ENCODE measurements at regions not wholly inside any gene's neighbourhood (a gene's known extent, or its start where the extent isn't known, plus 50 kb on each side); places are given as distances from the start of the nearest gene placed in this dataset.

GRCh38 chrX:8288590-8288989, 117.5 kb upstream of the VCX2 start:
- no peak overlapping the region for H3K4me3 ChIP-seq
- no peak for DNase-seq (ENCODE audit: low spot score in 2 of 2)
- in situ Hi-C loops (cut with MboI; ENCODE audit: low sequenced_read_pairs), result no loop called here

GRCh38 chrX:8289523-8289922, 118.5 kb upstream of the VCX2 start:
- DNase-seq (ENCODE audit: low spot score in 2 of 2), result no peak
- Histone ChIP-seq H3K9me3 (no peaks in the 10 kb centered on the region), H3K36me3 (replicated peaks) (no peaks in the 10 kb centered on the region), H3K27me3 (ENCODE audit: low read depth) (no peaks in the 10 kb centered on the region), H3K4me3 (no peak overlapping the region), H3K4me1 (no peaks in the 10 kb centered on the region)
- in situ Hi-C loops (cut with MboI; ENCODE audit: low sequenced_read_pairs), result no loop called here

More at GRCh38 chrX:8288590-8288989, 117.5 kb upstream of the VCX2 start:
- Histone ChIP-seq H3K9me3 (no peaks in the 10 kb centered on the region), H3K4me1 (no peaks in the 10 kb centered on the region), H3K36me3 (replicated peaks) (no peaks in the 10 kb centered on the region), H3K27me3 (ENCODE audit: low read depth) (no peaks in the 10 kb centered on the region)

GRCh38 chrX:8297766-8298165, 126.7 kb upstream of the VCX2 start:
- Histone ChIP-seq H3K4me1 (no peaks in the 10 kb centered on the region), H3K9me3 (no peaks in the 10 kb centered on the region), H3K36me3 (replicated peaks) (no peaks in the 10 kb centered on the region), H3K27me3 (ENCODE audit: low read depth) (no peaks in the 10 kb centered on the region), H3K4me3 (no peak overlapping the region)
- in situ Hi-C loops (cut with MboI; ENCODE audit: low sequenced_read_pairs), result no loop called here
- DNase-seq (ENCODE audit: low spot score in 2 of 2), result no peak

- in situ Hi-C loops (cut with MboI; ENCODE audit: low sequenced_read_pairs), result no loop called here
- Histone ChIP-seq H3K9me3 (no peaks in the 10 kb centered on the region), H3K4me3 (no peak overlapping the region), H3K27me3 (ENCODE audit: low read depth) (no peaks in the 10 kb centered on the region), H3K4me1 (no peaks in the 10 kb centered on the region), H3K36me3 (replicated peaks) (no peaks in the 10 kb centered on the region)
- DNase-seq (ENCODE audit: low spot score in 2 of 2), result no peak
Observed at GRCh38 chrX:8304668-8305067, 133.6 kb upstream of the VCX2 start.

- no peaks in the 10 kb centered on the region for H3K4me1 ChIP-seq
- H3K4me3 ChIP-seq, result no peak overlapping the region
- no peaks in the 10 kb centered on the region for H3K9me3 ChIP-seq
- no peaks in the 10 kb centered on the region for H3K36me3 ChIP-seq (replicated peaks)
- H3K27me3 ChIP-seq (ENCODE audit: low read depth), result no peaks in the 10 kb centered on the region
- in situ Hi-C loops (cut with MboI; ENCODE audit: low sequenced_read_pairs), result no loop called here
- DNase-seq (ENCODE audit: low spot score in 2 of 2), result no peak
Observed at GRCh38 chrX:8305350-8305749, 134.3 kb upstream of the VCX2 start.

- in situ Hi-C loops (cut with MboI; ENCODE audit: low sequenced_read_pairs), result no loop called here
Observed at GRCh38 chrX:8306291-8306925, 135.3 kb upstream of the VCX2 start.

GRCh38 chrX:8310409-8310808, 139.3 kb upstream of the VCX2 start:
- H3K36me3 ChIP-seq (replicated peaks), result no peaks in the 10 kb centered on the region
- DNase-seq (ENCODE audit: low spot score in 2 of 2), result no peak
- no peak overlapping the region for H3K4me3 ChIP-seq
- in situ Hi-C loops (cut with MboI; ENCODE audit: low sequenced_read_pairs), result no loop called here
- no peaks in the 10 kb centered on the region for H3K27me3 ChIP-seq (ENCODE audit: low read depth)
- H3K4me1 ChIP-seq, result no peaks in the 10 kb centered on the region
- no peaks in the 10 kb centered on the region for H3K9me3 ChIP-seq

More at GRCh38 chrX:8306291-8306925, 135.3 kb upstream of the VCX2 start:
- H3K27me3 ChIP-seq (ENCODE audit: low read depth), result no peaks in the 10 kb centered on the region
- no peaks in the 10 kb centered on the region for H3K9me3 ChIP-seq
- H3K4me1 ChIP-seq, result no peaks in the 10 kb centered on the region
- no peaks in the 10 kb centered on the region for H3K36me3 ChIP-seq (replicated peaks)
- DNase-seq (ENCODE audit: low spot score in 2 of 2), result no peak
- H3K4me3 ChIP-seq, result no peak overlapping the region

- Histone ChIP-seq H3K36me3 (replicated peaks) (no peaks in the 10 kb centered on the region), H3K9me3 (no peaks in the 10 kb centered on the region), H3K4me1 (no peaks in the 10 kb centered on the region), H3K27me3 (ENCODE audit: low read depth) (no peaks in the 10 kb centered on the region), H3K4me3 (no peak overlapping the region)
- no peak for DNase-seq (ENCODE audit: low spot score in 2 of 2)
- in situ Hi-C loops (cut with MboI; ENCODE audit: low sequenced_read_pairs), result no loop called here
Observed at GRCh38 chrX:8313844-8314243, 142.8 kb upstream of the VCX2 start.

GRCh38 chrX:8314881-8315280, 143.8 kb upstream of the VCX2 start:
- no peaks in the 10 kb centered on the region for H3K27me3 ChIP-seq (ENCODE audit: low read depth)
- no peak for DNase-seq (ENCODE audit: low spot score in 2 of 2)
- H3K4me3 ChIP-seq, result no peak overlapping the region
- H3K4me1 ChIP-seq, result no peaks in the 10 kb centered on the region
- no peaks in the 10 kb centered on the region for H3K36me3 ChIP-seq (replicated peaks)
- in situ Hi-C loops (cut with MboI; ENCODE audit: low sequenced_read_pairs), result no loop called here
- no peaks in the 10 kb centered on the region for H3K9me3 ChIP-seq

GRCh38 chrX:8319359-8319758, 145.3 kb upstream of the VCX3B start:
- no peaks in the 10 kb centered on the region for H3K27me3 ChIP-seq (ENCODE audit: low read depth)
- in situ Hi-C loops (cut with MboI; ENCODE audit: low sequenced_read_pairs), result no loop called here
- no peaks in the 10 kb centered on the region for H3K9me3 ChIP-seq
- H3K36me3 ChIP-seq (replicated peaks), result no peaks in the 10 kb centered on the region
- H3K4me1 ChIP-seq, result no peaks in the 10 kb centered on the region
- DNase-seq (ENCODE audit: low spot score in 2 of 2), result no peak
- H3K4me3 ChIP-seq, result no peak overlapping the region

- no peaks in the 10 kb centered on the region for H3K27me3 ChIP-seq (ENCODE audit: low read depth)
- DNase-seq (ENCODE audit: low spot score in 2 of 2), result no peak
- no peaks in the 10 kb centered on the region for H3K9me3 ChIP-seq
- in situ Hi-C loops (cut with MboI; ENCODE audit: low sequenced_read_pairs), result no loop called here
- no peaks in the 10 kb centered on the region for H3K4me1 ChIP-seq
- no peak overlapping the region for H3K4me3 ChIP-seq
- no peaks in the 10 kb centered on the region for H3K36me3 ChIP-seq (replicated peaks)
Observed at GRCh38 chrX:8323356-8323755, 141.3 kb upstream of the VCX3B start.

- Histone ChIP-seq H3K9me3 (no peaks in the 10 kb centered on the region; the same call in 1 of the 2 replicates), H3K36me3 (replicated peaks) (no peaks in the 10 kb centered on the region), H3K4me1 (no peaks in the 10 kb centered on the region), H3K4me3 (no peak overlapping the region), H3K27me3 (ENCODE audit: low read depth) (no peaks in the 10 kb centered on the region)
- in situ Hi-C loops (cut with MboI; ENCODE audit: low sequenced_read_pairs), result no loop called here
- DNase-seq (ENCODE audit: low spot score in 2 of 2), result no peak
Observed at GRCh38 chrX:8341814-8342590, 122.6 kb upstream of the VCX3B start.

GRCh38 chrX:8345473-8345872, 119.2 kb upstream of the VCX3B start:
- Histone ChIP-seq H3K4me3 (no peak overlapping the region), H3K27me3 (ENCODE audit: low read depth) (no peaks in the 10 kb centered on the region), H3K9me3 (no peaks in the 10 kb centered on the region; the same call in 1 of the 2 replicates), H3K36me3 (replicated peaks) (no peaks in the 10 kb centered on the region), H3K4me1 (no peaks in the 10 kb centered on the region)
- no peak for DNase-seq (ENCODE audit: low spot score in 2 of 2)
- in situ Hi-C loops (cut with MboI; ENCODE audit: low sequenced_read_pairs), result no loop called here

- no peak overlapping the region for H3K4me3 ChIP-seq
- DNase-seq (ENCODE audit: low spot score in 2 of 2), result no peak
- H3K4me1 ChIP-seq, result no peaks in the 10 kb centered on the region
- in situ Hi-C loops (cut with MboI; ENCODE audit: low sequenced_read_pairs), result no loop called here
- H3K27me3 ChIP-seq (ENCODE audit: low read depth), result no peaks in the 10 kb centered on the region
- no peaks in the 10 kb centered on the region for H3K36me3 ChIP-seq (replicated peaks)
- no peaks in the 10 kb centered on the region; the same call in 1 of the 2 replicates for H3K9me3 ChIP-seq
Observed at GRCh38 chrX:8346060-8346459, 118.6 kb upstream of the VCX3B start.
